Activated CD4-positive, alpha-beta T cell treated with anti-CD3 and anti-CD28 coated beads, Interleukin-2, Interleukin-6, amounts not matched to agents 100 ng/mL and 50 ng/mL, durations not matched to agents 16 hours and 8 hours (primary cell): ENCODE measurements at regions not wholly inside any gene's neighbourhood (a gene's known extent, or its start where the extent isn't known, plus 50 kb on each side); places are given as distances from the start of the nearest gene placed in this dataset.

Source experiments
- DNase-seq: peaks from one replicate; pipeline ENCODE4 v3.0.0-alpha.2; 2020

DNA sequence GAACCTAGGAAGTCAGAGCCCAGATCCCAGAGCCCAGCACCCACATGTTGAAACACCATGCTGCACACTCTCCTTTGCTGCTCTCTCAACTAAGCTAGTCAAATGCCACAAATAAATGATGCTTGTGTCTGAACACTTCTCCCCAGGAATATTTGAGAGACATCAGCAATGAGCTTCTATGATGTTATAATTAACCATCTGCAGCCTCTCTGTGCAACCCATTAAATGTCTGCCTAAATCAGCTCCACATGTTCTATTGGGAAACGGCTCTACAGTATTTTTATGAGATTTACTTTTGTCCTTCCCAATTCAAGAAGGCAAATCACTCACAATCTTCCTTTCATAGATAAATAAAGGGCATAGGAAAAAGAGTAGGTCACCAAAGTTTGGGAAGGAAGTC, 266.8 kb upstream of the PARD3B start:
- DNase-seq, result no peak

DNA sequence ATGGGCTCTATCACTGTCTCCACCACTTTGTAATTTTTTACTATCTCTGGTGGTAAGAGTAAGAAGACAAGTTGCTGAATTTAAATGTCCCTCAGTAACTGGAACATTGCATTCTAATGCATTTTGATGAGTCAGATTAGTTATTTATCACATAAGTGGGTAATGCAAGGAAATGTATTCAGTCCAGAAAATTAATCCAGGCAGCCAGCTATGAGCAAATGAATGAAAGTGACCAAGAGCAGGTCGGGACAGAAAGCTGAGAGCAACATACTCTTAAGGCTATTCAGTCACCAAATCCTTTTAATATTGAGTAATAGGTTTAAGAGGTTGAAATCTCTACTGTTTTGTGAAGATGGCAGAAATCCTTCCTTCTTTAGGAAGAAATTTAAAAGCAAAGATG, 265.5 kb upstream of the PARD3B start:
- no peak for DNase-seq

DNA sequence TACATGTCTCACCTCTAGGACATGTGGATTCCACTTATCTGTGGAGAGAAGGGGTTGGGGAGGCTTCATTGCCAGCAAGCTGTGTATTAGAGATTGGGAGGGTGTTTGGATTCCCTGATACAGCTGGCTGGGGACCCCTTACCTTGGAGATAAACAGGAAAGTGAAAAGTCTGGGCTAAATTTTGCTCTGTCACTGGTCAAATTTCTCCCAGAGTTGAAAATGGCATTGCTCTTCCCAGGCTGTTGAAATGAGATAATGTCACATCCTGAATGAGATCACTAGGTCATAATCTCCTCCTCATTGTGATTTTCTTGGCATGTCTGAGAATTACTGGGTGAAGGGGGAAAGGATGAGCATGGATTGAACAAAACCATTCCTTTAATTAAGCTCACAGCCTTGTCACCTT, 265.0 kb upstream of the PARD3B start:
- no peak for DNase-seq

DNA sequence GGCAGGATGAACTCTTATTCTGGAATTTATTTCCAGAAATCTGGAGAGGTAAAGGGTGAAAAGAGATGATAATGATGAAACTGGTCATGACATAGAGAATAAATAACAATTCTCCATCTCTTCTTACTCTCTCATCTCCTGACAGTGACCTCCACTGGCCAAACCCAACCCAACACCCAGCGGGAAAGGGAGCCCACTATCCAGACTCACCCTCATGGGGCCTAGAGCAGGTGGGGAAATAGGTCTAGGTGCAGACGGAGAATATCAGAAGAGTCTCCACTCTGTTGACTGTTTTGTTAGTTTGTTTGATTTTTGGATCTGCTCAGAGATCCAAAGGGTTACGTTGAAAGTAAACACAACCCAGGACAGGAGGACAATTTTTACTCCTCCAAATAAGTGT, 263.2 kb upstream of the PARD3B start:
- DNase-seq, result no peak

DNA sequence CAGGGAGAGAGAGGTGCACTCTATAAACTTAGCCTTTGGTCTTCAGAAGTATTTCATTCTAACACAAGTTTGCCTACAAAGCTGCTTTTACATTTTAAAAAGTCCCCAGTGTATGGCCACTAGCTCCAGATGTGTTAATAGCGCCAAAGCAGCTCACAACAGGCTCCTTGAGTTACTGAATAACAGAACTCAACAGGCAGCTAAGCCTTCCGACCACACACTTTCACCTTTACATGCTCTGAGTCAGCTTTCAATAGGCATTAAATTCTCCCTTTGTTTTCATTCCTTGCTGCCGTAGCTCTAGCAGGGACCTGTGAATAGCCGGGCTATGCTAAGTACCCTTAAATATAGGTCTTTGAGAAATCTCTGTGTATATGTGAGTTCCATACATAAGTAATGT, 262.8 kb upstream of the PARD3B start:
- no peak for DNase-seq

DNA sequence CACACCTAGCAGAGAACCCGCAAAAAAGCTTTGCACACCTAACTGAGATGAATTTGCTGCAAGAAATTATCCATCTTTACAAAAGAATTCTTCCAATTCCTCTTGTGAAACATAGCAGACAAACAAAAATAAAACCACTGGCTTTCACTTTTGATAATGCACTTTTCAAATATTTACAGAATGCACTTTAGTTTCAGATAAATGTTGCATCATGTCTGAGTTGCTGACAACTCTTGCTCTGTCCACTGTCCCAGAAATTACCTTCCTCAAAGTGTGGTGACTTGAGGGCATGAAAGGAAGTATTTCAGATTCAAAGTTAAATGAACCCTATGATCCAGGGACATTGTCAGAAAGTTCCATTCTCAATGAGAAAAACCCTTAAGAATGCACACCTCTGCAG, 256.2 kb upstream of the PARD3B start:
- DNase-seq, result no peak

DNA sequence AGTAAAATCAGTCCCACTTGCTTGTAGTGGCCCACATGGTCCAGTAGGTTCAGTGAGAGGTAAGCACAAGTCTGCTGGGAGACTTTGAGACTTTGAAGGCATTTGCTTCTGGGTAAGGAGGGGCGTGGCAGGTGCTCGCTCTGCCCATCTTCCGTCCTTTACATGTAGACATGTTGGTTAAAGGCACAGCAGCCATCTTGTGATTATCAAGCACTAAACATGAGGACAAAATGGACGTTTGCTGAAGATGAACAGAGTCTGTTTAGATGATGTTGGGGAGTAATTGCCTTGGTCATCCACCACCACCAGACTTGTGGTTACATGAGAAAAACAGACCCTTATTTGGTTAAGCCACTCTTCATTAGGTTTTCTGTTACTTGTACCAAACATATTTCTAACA, 252.8 kb upstream of the PARD3B start:
- no peak for DNase-seq

DNA sequence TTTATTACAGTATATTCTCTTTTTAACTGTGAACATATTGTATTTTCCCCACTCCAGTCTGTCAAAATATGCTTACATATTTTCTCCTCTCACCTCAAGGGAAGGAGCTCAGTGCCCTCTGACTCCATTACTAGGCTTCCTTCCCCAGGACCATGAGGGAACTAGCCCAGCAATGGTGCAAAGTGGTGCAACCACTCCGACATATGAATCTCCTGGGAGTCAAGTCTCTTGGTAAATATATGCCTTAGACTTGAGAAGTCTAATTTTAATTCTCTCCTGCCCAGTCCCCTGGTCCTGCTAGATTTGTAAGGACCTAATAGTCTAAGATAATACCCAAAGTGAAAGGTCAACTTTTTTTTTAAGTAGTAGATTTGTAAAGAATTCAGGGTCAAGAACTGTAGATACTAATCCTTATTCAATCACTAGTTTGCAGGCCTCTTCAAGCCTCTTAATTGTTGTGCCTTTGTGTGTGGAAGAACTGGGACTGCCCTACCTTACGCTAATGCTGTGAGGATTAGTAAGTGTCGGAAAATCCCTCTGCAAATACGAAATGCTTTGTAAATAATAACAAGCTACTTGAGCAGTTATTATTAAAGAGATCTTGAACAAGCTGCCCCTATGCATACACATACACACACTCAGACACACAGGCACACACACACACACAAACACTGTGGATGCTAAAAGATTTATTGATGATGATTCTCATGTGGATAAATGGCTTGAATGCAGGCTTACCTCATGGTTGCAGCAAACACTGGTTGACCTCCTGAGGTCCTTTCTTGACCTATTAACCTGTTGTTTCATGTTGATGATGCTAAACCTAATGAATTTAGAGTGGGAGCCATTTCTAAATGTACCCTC, 251.2 kb upstream of the PARD3B start:
- DNase-seq, result no peak

DNA sequence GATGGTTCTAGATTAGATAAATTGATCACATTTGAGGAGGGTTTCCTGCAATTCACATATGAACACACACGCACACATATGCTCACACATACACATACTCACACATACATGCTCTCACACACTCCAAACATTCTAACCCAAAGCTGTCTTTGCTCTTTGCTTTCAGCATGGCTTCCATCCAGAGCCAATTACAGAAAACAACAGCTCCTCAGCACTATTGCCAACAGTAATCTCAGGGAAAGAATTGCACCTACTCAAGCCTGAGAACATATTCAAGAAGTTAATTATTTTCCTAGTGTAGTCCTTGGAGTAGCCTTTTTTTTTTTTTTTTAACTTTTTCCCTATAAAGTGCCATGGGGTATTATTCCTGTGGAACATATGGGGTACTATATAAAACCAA, 246.9 kb upstream of the PARD3B start:
- DNase-seq, result no peak

DNA sequence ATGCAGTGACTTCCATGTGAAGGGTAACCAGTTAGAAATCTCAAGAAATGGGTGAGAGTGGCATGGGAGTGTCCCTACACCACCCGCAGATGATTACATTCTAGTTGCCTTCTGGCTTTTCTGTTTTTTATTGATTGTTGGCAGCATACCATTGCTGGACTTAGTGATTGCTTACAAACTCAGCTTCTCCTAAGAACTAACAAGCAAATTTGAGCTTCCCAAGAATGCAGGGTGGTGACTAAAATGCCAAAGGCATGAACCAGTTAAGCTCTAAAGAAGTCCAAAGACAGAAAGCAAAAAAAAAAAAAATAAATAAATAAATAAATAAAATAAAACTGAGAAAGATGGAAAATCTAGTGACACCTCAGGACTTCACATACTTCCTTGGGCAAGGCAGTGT, 245.5 kb upstream of the PARD3B start:
- DNase-seq, result no peak

DNA sequence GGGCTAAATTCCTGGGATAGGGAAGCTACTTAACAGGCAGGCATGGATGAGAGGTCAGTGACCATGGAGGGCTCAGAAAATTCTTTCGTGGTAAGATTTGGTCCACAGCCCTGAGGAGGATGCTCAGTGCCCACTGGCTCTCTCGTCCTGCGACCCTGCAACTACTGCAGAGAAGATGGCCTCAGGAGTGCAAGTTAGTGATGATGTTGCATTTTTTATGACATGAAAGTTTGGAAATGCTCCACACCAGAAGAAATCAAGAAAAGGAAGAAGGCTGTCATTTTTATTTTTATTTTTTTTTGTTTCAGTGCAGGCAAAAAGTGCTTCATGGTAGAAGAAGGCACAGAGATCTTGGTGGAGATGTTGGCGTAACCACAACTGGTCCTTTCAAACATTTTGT, 238.6 kb upstream of the PARD3B start:
- DNase-seq, result no peak

DNA sequence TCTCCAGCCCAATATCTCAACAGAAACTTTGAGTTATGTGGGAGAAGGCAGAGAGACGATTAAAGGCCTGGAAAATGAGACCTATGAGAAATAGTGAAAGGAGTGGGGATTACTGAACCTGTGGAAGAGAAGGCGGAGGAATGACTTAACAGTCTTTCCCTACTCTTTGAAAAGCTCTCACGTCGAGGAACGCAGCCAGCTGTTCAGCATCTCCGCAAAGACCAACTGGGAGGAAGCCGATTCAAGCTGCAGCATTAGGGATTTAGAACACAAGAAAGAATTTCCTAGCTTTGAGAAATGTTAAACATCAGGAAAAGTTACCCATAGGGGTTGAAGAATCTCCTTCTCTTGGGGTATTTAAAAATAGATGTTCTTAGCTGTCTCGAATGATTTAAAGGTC, 233.2 kb upstream of the PARD3B start:
- no peak for DNase-seq

DNA sequence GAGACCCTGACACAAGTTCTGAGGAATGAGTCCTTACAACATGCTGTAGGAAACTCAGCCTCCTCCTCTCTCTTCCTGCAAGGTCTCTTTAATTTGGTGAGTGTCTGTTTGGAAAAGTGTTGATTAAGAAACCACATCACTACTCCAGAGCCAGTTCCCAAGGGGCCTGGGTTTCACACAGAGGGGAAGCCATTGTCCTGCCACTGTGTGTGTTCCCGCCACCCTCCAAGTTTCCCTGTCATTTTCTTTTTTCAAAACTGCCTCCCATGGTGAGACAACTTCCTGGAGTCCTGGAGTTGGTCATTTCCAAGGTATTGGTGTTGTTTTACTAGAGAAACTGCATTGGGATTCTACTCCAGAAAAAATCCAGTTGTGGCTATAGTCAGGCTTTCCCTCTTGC, 232.0 kb upstream of the PARD3B start:
- no peak for DNase-seq

DNA sequence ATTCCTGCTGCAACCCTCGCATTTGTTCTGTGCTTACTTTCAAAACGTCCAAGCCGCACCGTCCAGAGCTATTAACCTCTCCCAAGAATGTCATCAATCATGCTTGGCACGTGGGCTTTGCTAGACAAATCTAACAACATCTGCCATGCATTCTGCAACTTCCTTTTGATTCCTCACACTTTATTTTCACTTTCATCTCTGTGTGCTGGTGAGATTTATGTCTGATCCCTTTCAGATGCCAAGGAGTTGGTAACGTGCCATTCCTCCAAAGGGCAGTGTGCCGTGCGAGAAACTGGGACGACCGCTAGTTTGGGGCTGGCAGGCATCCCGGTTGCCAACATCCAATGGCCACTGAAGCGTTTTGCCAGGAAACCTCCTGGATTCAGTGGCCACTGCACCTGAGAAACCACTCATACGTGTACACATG, 230.0 kb upstream of the PARD3B start:
- no peak for DNase-seq

DNA sequence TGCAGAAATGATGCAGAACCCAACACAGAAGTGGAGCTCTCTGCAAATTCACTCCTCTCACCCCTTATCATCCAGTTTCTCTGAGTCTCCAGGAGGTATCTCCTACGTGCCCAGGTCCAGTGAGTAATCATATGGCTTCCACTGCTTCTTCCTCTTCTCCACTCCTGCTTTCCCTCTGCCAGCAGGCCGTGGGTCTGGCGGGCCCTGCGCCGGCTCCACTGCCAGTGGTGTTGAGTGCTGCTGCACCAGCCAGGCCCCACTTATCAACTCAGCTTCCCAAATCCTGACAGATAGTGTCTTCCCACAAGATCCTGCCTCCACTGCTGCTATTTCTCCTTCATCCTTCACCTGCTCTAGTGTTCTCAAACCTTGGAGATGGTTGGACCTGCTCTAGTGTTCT, 227.6 kb upstream of the PARD3B start:
- DNase-seq, result no peak

DNA sequence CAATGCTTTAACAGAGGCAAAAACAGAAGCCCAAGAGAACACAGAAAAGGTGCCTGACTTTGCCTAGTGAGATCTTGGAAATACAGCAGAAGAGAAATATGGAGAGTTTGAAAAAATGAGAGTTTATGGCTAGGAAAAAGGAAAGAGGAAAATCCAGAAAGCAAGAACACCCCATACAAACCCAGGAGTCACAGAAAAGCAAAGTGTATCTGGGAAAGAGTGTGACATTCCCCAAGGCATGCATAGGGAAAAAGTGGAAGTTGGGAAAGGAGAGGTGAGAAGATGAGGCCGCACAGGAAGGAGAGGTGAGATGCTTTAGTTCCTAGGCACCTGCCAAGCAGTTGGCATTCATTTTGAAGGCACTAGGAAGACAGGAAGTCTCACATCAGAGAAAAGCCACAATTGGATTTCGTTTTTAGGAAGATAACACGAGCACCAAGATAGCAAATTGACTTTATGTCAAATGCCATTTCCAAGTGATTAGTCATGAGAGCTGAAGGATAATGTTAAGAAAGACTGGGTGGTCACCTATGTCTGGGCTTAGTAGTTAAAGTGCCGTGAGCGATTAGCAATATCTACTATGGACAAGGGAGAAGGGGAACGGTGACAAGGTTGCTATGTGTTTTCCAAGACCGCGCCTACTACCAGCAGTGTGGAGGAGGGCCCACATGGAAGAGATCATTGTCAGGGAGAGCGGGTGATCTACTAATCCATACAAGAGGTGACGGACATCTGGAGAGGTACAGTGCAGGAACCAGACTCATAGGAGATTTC, 224.1 kb upstream of the PARD3B start:
- no peak for DNase-seq

DNA sequence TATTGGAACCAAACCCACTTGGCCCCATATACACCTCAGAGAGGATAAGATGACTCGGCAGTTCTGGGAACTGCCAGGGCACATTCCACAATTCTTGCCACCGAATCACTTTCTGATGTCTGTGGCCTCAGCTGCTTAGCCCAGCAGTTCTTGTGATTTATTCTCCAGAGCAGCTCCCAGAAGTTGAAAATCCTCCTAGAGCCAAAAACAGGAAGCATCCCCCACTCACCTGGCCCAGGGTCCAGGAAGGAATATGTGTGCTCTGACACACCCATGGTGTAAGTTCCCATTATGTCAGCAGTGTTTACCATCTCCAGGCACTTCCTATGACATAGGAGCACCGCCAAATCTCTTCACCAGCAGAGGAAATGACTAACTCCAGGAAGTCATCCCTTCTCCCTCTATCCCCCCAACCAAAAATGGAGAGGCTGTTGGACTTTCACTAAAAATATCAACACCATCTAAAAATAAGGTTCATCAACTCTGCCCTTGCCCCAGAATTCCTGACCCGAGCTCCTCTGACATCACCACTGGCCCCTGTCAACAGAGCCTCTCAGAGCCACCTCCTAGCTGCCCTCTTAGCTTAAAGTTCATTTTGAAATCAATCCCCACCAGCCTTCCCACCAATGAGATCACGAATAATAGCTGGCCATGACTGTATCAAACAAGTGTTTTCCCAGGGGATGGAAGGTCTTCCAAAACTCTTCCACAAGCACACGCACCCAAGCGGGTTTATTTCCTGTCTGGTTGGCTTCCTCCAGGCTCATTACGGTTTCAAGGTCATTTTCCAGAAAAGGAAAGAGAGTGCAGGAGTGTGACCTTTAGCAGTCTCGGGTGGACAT, 223.1 kb upstream of the PARD3B start:
- DNase-seq, result no peak

DNA sequence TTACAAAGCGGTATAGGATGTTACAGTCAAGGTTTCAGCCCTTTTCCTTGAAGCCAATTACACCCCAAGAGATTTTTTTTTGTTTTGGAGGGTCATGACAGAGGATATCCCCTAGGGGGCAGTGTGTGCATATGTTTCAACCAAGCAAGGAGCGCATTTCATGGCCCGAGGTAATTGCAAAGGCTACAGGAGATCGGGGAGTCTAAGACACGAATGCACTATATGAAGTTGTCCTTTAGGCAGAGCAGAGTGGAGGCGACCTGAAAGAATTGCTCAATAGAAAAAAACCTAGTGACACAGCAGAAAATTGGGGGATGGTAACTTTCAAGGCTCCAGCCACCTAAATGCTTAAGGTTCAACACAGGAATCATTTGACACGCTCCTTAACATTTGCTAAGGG, 219.8 kb upstream of the PARD3B start:
- DNase-seq, result peak; percentile 77

DNA sequence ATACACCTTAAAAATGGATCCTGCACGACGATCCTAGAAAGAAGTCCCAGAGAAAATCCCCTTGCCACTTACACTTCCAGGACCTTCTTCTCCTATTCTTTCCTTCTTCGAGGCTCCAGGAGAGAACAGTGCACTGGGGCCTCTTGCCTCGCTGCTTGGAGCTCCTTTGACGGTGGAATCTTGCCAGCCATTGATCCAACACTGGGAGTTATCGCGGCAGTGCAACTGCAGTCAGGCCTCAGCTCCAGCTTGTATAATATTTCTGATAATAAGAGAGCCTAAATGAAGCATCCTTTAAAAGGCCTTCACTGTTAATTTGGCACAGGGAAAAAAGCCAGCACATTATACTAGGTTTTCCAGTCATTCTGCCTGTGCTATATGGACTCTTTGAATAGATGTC, 216.9 kb upstream of the PARD3B start:
- DNase-seq, result no peak

DNA sequence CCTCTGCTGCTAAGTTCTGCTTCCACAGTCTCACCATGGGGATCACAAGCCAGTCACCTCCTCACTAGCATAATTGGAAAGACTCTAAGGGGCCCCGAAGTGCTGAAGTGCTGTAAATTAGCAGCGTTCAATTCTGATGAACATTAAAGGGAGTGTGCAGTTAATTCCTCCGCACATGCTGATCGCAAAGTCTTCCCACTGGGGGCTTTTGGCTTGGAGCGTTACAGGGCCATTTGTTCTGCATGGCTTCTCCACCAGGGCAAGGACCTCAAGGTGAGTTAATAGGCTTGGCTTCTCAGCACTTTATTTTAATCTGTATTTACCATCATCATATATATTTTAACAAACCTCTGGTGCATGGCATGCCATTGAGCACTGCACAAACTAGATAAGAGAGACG, 216.3 kb upstream of the PARD3B start:
- DNase-seq, result no peak

DNA sequence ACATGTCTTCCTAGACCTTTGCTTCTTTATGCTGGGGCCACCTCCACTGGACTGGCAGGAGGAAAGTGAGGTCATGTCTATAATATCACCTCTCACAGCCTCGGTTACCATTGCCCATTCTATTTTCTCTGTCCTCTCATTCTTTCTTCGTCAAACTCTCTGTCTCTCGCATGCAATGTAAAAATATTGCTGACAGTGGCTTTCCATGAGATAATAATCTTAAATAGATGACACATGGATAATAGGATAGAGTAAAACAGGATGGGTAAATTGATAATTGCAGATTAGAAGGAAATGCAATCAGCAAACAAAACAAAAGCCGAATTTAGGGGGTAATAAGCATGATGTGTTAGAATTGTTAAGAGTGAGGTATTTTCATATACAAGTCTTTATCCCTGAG, 215.7 kb upstream of the PARD3B start:
- no peak for DNase-seq

DNA sequence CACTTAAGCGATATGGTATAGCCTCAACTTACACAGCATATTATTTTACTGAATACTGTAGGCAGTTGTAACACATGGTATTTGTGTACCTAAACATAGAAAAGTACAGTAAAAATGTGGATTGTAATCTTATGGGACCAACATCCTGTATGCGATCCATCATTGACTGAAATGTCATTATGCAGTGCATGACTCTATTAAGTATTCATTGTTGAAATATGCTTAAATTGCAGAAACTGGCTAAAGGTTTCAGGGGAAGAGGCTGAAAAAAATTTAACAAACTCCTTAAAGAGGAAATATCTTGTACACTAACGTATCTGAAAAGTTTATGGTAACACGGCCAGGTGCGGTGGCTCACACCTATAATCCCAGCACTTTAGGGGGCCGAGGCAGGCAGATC, 214.1 kb upstream of the PARD3B start:
- DNase-seq, result no peak

DNA sequence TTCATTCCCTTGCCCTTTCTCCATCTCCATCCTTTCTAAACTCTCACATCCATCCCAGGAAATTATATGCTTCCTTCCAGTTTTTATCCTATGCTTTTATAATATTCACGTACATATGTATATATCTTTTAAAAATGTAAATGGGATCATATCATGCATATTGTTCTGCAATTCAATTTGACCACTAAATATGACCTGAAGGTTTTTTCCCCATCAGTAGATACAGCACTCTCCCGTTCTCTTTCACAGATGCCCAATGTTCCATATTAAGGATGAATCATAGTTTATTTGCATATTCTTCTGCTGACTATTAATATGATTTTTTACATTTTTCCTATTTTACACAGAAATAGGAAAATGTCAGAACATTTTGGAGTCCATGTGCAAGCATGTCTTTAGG, 213.3 kb upstream of the PARD3B start:
- no peak for DNase-seq

DNA sequence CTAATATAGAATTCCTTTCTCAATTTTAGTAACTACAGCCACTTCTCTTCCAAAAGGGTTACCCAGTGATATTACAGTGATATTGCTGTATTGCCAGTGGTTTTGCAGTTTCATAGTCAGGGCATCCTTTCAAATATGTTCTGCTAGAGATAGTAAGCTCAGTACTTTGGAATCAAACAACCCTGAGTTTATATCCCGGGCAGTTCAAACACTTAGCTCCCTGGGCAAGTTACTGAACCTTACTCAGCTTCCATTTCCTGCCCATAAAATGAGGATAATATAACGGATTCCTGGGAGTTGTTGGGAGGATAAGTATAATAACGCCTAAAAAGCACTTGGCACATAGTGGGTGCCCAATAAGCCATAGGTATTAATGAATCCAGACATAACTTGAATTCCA, 212.6 kb upstream of the PARD3B start:
- DNase-seq, result no peak
